ENCODE measurements at regions not wholly inside any gene's neighbourhood (a gene's known extent, or its start where the extent isn't known, plus 50 kb on each side); places are given as distances from the start of the nearest gene placed in this dataset.

DNA sequence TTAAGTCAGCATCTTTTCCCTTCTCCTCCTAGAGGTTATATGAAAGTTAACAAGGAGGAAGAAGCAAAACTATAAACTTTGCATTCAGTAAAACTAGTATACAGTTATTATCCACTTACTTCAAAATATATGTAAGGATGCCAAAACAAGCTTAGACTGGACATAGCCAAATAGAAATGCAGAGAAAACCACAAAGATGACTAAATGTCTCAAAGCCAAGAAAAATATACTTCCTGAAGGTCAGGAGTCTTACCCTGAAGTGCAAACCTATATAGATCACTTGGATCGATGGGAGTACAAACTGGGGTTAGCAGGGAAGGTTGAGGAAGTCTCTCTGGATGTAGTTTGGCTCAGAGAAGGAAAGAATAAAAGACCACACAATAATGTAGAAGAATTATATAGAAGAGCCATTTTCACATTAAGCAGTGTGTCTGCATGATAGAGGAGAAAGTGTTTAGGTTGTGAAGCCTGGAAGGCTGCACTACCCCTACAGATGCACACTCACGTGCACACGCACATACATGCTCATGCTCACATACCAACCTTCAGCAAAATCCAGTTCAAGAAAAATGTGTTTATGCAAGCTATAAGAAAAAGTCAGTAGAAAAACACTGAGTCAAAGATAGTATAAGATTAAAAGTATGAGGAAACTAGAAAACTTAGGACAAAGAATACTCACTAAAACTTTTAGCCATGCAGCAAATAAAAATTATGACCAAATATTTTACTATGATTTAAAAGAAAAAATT lies 112.1 kb upstream of the RXFP2 start:
- Histone ChIP-seq H3K36me3 (no peaks in the 10 kb centered on the region), H3K4me3 (no peak overlapping the region), H3K27me3 (no peaks in the 10 kb centered on the region), H3K4me1 (no peaks in the 10 kb centered on the region), H3K9me3 (no peaks in the 10 kb centered on the region), H3K27ac (no peak overlapping the region)
- DNase-seq (ENCODE audit: low spot score in 2 of 2) = no peak
- TF ChIP-seq POLR2A (IDR thresholded peaks at IDR 0.05) = no peak
- no peak for TF ChIP-seq POLR2AphosphoS5 (IDR thresholded peaks at IDR 0.05)
- TF ChIP-seq, protein P1, sequence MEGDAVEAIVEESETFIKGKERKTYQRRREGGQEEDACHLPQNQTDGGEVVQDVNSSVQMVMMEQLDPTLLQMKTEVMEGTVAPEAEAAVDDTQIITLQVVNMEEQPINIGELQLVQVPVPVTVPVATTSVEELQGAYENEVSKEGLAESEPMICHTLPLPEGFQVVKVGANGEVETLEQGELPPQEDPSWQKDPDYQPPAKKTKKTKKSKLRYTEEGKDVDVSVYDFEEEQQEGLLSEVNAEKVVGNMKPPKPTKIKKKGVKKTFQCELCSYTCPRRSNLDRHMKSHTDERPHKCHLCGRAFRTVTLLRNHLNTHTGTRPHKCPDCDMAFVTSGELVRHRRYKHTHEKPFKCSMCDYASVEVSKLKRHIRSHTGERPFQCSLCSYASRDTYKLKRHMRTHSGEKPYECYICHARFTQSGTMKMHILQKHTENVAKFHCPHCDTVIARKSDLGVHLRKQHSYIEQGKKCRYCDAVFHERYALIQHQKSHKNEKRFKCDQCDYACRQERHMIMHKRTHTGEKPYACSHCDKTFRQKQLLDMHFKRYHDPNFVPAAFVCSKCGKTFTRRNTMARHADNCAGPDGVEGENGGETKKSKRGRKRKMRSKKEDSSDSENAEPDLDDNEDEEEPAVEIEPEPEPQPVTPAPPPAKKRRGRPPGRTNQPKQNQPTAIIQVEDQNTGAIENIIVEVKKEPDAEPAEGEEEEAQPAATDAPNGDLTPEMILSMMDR (IDR thresholded peaks at IDR 0.05) = no peak
- intact Hi-C loops (cut with DNase I; ENCODE audit: low total_unique reads) = no loop called here

DNA sequence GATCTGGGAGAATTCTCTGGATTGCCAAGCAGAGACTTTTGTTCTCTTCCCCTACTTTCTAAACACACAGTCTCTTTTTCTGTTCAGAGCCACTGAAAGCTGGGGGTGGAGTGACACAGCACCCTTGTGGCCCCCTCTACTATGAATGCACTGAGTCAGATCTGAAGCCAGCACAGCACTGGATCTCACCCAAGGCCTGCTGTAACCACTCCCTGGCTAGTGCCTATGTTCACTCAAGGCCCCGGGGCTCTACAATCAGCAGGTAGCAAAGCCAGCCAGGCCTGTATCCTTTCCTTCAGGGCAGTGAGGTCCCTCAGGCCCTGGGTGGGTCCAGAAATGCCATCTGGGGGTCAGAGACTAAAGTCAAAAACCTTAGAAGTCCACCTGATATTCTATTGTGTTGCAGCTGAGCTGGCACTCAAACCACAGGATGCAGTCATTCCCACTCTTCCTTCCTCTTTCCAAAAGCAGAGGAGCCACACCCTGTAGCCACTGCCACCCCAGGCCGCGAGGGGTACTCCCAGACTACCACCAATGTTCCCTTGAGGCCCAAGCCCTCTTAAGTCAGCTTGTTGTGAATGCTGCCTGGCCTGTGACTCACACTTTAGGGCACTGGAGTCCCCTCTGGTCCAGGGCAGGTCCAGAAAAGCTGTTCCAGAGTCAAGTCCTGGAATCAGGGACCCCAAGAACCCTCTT lies 110.1 kb upstream of the RXFP2 start:
- intact Hi-C loops (cut with DNase I; ENCODE audit: low total_unique reads) = no loop called here
- Histone ChIP-seq H3K4me1 (no peaks in the 10 kb centered on the region), H3K27me3 (no peaks in the 10 kb centered on the region), H3K27ac (no peak overlapping the region), H3K9me3 (peaks cover 0 to 5% of the 10 kb centered on the region in 2 donors), H3K4me3 (no peak overlapping the region), H3K36me3 (no peaks in the 10 kb centered on the region)
- DNase-seq (ENCODE audit: low spot score in 2 of 2) = no peak
- TF ChIP-seq, protein P1 (IDR thresholded peaks at IDR 0.05) = no peak
- no peak for TF ChIP-seq POLR2A (IDR thresholded peaks at IDR 0.05)
- no peak for TF ChIP-seq POLR2AphosphoS5 (IDR thresholded peaks at IDR 0.05)

DNA sequence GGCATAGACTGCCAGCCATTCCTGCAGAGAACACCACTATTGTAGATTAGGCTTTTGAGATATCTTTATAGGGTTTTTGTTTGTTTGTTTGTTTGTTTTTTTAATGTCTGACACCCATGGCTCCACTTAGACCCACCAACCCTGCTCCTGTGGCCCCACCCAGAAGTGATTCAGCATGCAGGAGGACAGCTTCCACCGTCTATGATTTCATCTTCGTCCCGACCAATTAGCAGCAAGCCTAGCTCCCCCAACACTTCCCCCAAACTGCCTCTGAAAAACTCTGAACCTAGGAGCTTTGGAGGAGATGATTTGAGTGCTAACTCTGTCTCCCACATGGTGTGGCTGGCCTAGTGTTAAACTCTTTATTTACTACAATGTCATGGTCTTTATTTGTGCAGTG lies 108.3 kb upstream of the RXFP2 start:
- H3K36me3 ChIP-seq = no peaks in the 10 kb centered on the region
- H3K27me3 ChIP-seq = no peaks in the 10 kb centered on the region
- no peak overlapping the region for H3K4me3 ChIP-seq
- no peak for DNase-seq (ENCODE audit: low spot score in 2 of 2)
- peaks cover 0 to 5% of the 10 kb centered on the region in 2 donors for H3K9me3 ChIP-seq
- intact Hi-C loops (cut with DNase I; ENCODE audit: low total_unique reads) = loop anchor here (5.0 kb wide), 1 partner anchor 336 kb away; no protein-coding TSS in a partner anchor
- no peaks in the 10 kb centered on the region for H3K4me1 ChIP-seq
- TF ChIP-seq POLR2A (IDR thresholded peaks at IDR 0.05) (no peak), POLR2AphosphoS5 (IDR thresholded peaks at IDR 0.05) (no peak)
- TF ChIP-seq, protein P1 (IDR thresholded peaks at IDR 0.05) = no peak
- H3K27ac ChIP-seq = no peak overlapping the region

DNA sequence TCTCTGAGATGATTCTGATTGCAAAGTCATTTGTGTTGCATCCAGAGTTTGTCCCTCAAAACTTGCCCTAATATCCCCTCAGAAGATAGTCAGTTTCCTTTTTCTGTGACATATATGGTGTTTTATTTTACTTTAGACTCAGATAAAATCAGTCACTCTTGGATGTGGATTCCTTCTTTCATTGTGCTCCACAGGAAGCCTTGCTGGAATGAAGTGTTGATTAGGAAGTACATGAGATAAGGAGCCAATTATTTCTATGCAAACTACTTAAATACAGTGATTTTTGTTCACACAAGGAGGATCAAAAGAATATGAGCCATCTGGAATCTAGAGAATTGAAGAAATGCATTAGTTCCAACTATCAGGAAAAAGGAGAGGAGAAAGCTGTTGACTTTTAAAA lies 107.6 kb upstream of the RXFP2 start:
- no peak for TF ChIP-seq POLR2AphosphoS5 (IDR thresholded peaks at IDR 0.05)
- TF ChIP-seq, protein P1 (IDR thresholded peaks at IDR 0.05) = no peak
- intact Hi-C loops (cut with DNase I; ENCODE audit: low total_unique reads) = loop anchor here (5.0 kb wide), 1 partner anchor 336 kb away; no protein-coding TSS in a partner anchor
- Histone ChIP-seq H3K27ac (no peak overlapping the region), H3K36me3 (no peaks in the 10 kb centered on the region), H3K4me3 (no peak overlapping the region), H3K27me3 (no peaks in the 10 kb centered on the region), H3K9me3 (peaks cover 0 to 5% of the 10 kb centered on the region in 2 donors), H3K4me1 (no peaks in the 10 kb centered on the region)
- DNase-seq (ENCODE audit: low spot score in 2 of 2) = no peak

DNA sequence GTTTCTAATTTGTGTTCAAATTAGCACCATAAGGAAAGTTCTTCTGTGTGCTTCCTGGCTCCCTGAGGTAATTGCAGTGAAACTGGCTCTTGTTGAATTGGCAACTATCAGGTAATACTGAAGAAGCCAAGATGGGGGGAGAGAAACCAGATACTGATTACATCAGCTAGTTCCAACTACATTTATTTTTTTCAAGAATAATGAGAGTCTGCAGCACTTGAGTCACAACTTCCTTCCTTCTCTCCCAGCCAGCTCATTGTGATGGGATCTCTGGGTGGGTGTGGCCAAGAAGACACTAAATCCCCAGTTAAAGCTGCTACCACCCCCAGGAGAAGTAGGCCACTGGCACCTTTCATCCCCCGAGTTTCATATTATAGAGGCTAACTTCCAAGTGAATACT lies 100.7 kb upstream of the RXFP2 start:
- H3K36me3 ChIP-seq = no peaks in the 10 kb centered on the region
- no peak overlapping the region for H3K4me3 ChIP-seq
- peaks cover 0 to 11% of the 10 kb centered on the region in 2 donors for H3K9me3 ChIP-seq
- H3K4me1 ChIP-seq = no peaks in the 10 kb centered on the region
- DNase-seq (ENCODE audit: low spot score in 2 of 2) = no peak
- H3K27ac ChIP-seq = no peak overlapping the region
- H3K27me3 ChIP-seq = no peaks in the 10 kb centered on the region
- intact Hi-C loops (cut with DNase I; ENCODE audit: low total_unique reads) = no loop called here
- TF ChIP-seq, protein P1 (IDR thresholded peaks at IDR 0.05) = no peak
- TF ChIP-seq POLR2AphosphoS5 (IDR thresholded peaks at IDR 0.05) (no peak), POLR2A (IDR thresholded peaks at IDR 0.05) (no peak)

All from breast epithelium (tissue), 4 donors.